Spleen (tissue), 7 donors: ENCODE measurements at regions not wholly inside any gene's neighbourhood (a gene's known extent, or its start where the extent isn't known, plus 50 kb on each side); places are given as distances from the start of the nearest gene placed in this dataset.
A peak's percentile ranks its signal among the peaks of the same experiment; 100 is the strongest.
"Not testable (repeated sequence)": the region's sequence is repeated elsewhere in the genome, so short reads cannot be mapped to it uniquely, and the experiment has no call there.

Experiments used
- CTCF ChIP-seq, 11 experiments: fragments of 200-600 bp in 7 of 11; fragments of 450-650 bp in 4 of 11; sonication (generic) in 4 of 11; IDR thresholded peaks in 8 of 11; conservative IDR thresholded peaks in 3 of 11; 1 replicate in 7 of 11; 2 replicates in 4 of 11; pipeline versions ENCODE4 v1.4.0 to v1.8.0; 2016 to 2021; ENCODE audit warnings: antibody characterized with exemption in 11 of 11, inconsistent platforms in 4 of 11, mild to moderate bottlenecking in 1 of 11
- POLR2AphosphoS5 ChIP-seq, 3 donors: sonication (generic); formaldehyde crosslinking; IDR thresholded peaks; one replicate each; pipeline ENCODE4 v1.5.1; 2017; ENCODE audit warnings: antibody characterized with exemption in 3 of 3
- donor health status: DM: no; HTN: no; CAD: no; lungs with moderate emphysema.
- donor health status: DM: no; HTN: no; CAD: no.
- donor health status: DM: no; HTN: no; CAD: no.

- TF ChIP-seq CTCF (IDR thresholded peaks at IDR 0.05 in 8 of 11, conservative IDR thresholded peaks at IDR 0.05 in 3 of 11): peak in 5 of 11 experiments; percentile 12 to 36 (median 18)
- not testable (repeated sequence) for TF ChIP-seq POLR2AphosphoS5 (IDR thresholded peaks at IDR 0.05)
Measured at GRCh38 chr3:90182291-90182976, 1075.0 kb downstream of the EPHA3 start.
